Fibroblast of the aortic adventitia (primary cell): ENCODE measurements at regions not wholly inside any gene's neighbourhood (a gene's known extent, or its start where the extent isn't known, plus 50 kb on each side); places are given as distances from the start of the nearest gene placed in this dataset.

Experiments
- DNase-seq: peaks from one replicate; pipeline ENCODE4 v3.0.0-alpha.2; 2010; ENCODE audit warnings: low read depth
- H3K4me3 ChIP-seq: 2 replicates; pipeline ENCODE4 v1.5.1; 2011; ENCODE audit warnings: low read depth, mild to moderate bottlenecking, control low read depth, low read length, moderate library complexity
- TF ChIP-seq, protein P1 (sequence below): IDR thresholded peaks from 2 replicates; pipeline ENCODE4 v1.5.1; 2011; ENCODE audit warnings: mild to moderate bottlenecking, low read length, control low read depth, inconsistent platforms; ENCODE audit not compliant: insufficient read depth

DNA sequence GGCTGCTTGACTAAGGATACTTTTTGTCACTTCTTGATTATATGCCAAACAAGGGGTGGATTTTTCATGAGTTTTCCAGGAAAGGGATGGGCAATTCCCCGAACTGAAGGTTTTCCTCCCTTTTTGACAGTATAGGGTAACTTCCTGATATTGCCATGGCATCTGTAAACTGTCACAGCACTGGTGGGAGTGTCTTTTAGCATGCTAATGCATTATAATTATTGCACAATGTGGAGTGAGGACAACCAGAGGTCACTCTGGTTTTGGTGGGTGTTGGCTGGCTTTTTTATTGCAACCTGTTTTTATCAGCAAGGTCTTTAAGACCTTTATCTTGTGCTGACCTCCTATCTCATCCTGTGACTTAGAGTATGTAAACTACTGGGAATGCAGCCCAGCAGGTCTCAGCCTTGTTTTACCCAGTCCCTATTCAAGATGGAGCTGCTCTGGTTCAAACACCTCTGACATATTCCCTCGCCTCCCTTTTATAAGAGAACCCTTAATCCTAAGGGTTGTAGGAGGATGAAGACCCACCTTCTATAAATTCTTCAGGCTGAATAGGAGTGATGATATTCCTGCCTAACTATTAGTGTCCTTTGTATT, 471.2 kb downstream of the ATP23 start:
- peak; percentile 83 for DNase-seq
- H3K4me3 ChIP-seq, result no peak overlapping the region
- TF ChIP-seq, protein P1, sequence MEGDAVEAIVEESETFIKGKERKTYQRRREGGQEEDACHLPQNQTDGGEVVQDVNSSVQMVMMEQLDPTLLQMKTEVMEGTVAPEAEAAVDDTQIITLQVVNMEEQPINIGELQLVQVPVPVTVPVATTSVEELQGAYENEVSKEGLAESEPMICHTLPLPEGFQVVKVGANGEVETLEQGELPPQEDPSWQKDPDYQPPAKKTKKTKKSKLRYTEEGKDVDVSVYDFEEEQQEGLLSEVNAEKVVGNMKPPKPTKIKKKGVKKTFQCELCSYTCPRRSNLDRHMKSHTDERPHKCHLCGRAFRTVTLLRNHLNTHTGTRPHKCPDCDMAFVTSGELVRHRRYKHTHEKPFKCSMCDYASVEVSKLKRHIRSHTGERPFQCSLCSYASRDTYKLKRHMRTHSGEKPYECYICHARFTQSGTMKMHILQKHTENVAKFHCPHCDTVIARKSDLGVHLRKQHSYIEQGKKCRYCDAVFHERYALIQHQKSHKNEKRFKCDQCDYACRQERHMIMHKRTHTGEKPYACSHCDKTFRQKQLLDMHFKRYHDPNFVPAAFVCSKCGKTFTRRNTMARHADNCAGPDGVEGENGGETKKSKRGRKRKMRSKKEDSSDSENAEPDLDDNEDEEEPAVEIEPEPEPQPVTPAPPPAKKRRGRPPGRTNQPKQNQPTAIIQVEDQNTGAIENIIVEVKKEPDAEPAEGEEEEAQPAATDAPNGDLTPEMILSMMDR, result no peak

DNA sequence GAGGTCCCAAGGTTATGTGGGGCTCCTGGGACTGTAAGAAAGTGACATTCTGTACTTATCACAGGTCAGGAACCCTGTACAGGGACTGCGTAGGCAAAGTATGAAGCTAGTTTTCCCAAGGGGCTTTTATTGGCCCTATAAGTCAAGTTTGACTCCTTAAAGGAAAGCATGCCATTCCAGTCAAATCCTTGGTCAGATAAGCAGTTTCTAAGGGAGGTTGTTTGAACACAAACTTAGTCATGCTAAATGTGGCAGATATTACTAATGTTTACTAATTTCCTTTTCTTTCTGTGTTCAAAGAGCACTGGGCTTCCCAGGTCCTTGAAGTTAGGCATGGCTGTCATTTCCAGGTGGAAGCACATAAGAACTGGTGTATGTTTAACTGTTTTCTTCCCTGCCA, 472.4 kb downstream of the ATP23 start:
- TF ChIP-seq, protein P1, result no peak
- peak; percentile 88 for DNase-seq
- no peak overlapping the region for H3K4me3 ChIP-seq

DNA sequence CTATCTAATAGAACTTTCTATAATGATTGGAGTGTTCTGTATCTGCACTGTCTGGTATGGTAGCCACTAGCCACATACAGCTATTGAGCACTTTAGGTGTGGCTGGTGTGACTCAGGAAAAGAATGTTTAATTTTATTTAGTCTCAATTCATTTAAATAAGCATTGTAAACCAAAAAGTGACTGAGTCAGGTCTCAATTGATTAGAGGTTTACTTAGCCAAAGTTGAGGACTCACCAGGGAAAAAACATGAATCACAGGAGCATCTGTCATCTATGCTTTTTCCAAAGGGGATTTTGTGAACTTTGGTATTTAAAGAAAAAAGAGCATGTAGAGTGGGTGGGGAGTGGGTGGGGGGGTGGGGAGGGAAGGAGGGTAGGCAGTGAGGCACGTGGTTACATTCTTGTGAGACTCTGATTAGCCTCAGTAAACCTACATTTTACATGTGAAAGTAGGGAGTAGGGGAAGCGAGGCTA, 473.1 kb downstream of the ATP23 start:
- DNase-seq, result peak; percentile 81

DNA sequence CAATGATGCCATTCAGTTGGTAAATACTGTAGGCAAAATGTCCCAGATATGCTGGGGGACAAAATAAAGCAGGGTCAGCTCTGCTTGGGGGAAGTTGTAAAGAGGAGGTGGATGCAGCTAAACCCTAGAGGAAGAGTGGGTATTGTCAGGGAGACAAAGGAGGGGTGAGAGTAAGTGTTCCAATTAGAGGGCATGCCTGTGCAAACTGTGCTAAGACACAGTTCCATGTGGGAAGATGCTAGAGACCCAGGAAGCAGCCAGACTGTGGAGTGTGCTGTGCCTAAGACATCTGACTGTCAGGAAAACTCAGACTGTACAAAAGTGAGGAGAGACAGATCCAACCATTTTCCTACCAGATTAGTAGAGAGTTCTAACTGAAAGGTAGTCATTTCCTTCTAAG, 474.3 kb downstream of the ATP23 start:
- H3K4me3 ChIP-seq, result no peak overlapping the region
- TF ChIP-seq, protein P1, result no peak
- peak; percentile 12 for DNase-seq

More for the DNA sequence above, 473.1 kb downstream of the ATP23 start:
- TF ChIP-seq, protein P1, result no peak
- no peak overlapping the region for H3K4me3 ChIP-seq

DNA sequence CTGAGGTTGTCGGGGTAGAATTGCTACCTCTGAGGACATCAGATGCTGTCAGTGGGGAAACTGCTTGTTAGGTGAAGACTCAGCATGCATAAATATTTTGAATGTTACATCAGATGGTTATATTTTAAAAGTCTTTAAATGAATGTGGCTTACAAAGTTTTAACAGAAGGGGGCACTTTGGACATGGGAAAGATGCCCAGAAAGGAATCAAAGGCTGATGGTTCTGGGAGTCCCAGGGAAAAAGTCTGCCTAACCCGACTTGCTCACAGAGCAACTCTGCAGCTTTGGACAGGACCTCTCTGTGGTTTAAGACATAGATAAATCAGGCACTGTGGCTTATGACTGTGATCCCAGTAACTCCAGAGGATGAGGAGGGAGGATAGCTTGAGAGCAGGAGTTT, 474.9 kb downstream of the ATP23 start:
- TF ChIP-seq, protein P1, result peak; percentile 37
- peak; percentile 88 for DNase-seq
- H3K4me3 ChIP-seq, result no peak overlapping the region

DNA sequence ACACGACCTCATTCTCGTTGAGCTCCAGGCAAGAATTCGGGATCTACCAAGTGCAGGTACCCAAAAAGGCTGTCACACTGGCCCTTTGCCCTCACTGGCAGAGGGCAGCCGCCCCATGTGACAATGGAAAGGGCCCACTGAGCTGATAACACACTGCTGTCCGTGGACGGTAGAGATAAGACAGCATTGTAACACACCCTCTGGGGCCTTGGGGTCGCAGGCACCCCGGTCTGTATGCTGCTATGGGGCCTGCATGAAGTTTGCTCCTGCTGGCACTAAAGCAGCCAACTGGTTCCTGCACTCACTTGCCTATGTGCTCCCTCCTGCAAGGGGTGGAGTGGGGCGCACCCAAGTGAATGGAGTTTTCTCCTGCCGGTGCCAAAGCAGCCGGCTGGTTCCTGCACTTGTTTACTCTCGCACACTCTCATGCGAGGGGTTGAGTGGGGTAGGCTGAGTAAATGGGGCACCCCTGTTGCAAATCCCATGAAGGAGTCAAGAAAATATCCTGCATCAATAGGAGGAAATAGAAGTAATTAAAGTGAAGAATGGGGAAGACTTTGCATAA, 477.9 kb downstream of the ATP23 start:
- DNase-seq, result no peak
- no peak overlapping the region for H3K4me3 ChIP-seq
- TF ChIP-seq, protein P1, result no peak
